IMR-90 (cell line): ENCODE measurements at regions not wholly inside any gene's neighbourhood (a gene's known extent, or its start where the extent isn't known, plus 50 kb on each side); places are given as distances from the start of the nearest gene placed in this dataset.

Source experiments
- ATAC-seq: fragments of 200-7000 bp; cut with Tn5 transposase; 2 replicates; pipeline ENCODE4 v1.9.1; 2020; ENCODE audit warnings: low read depth, mild to moderate bottlenecking, moderate library complexity
- BruUV-seq: library from RNA; stranded (reverse); fragments of 400-500 nt; replicated peaks from 2 replicates; lab custom pipeline; 2021; lab: Mats Ljungman, UMichigan
- CTCF ChIA-PET: fragments of 300-600 bp; formaldehyde crosslinking; extraction: SDS; loops from one replicate; lab custom pipeline; 2021; ENCODE audit warnings: antibody characterized with exemption; lab: Yijun Ruan, JAX
- POLR2A ChIA-PET: fragments of 300-600 bp; sonication (Branson Sonifier 250); formaldehyde crosslinking; loops from one replicate; lab custom pipeline; 2022; ENCODE audit warnings: antibody characterized with exemption; ENCODE audit not compliant: unreplicated experiment; lab: Charles Lee
- DNase-seq: peaks from one replicate; pipeline ENCODE4 v3.0.0; 2013
- H2AFZ ChIP-seq: replicated peaks from 2 replicates; pipeline ENCODE3; 2013; ENCODE audit warnings: low read length, mild to moderate bottlenecking; ENCODE audit not compliant: poor library complexity
- H2AK5ac ChIP-seq: 2 replicates; pipeline ENCODE4 v1.6.1; 2013; ENCODE audit warnings: low read depth, low read length, inconsistent platforms
- H2AK9ac ChIP-seq: replicated peaks from 2 replicates; pipeline ENCODE3; 2013; ENCODE audit warnings: mild to moderate bottlenecking, low read depth, low read length, moderate library complexity; ENCODE audit not compliant: poor library complexity
- H2BK120ac ChIP-seq: 2 replicates; pipeline ENCODE4 v1.6.1; 2013; ENCODE audit warnings: low read depth, low read length, inconsistent platforms
- H2BK15ac ChIP-seq: 3 replicates; pipeline ENCODE4 v1.6.1; 2013; ENCODE audit warnings: low read depth, low read length, inconsistent platforms
- H2BK20ac ChIP-seq: 2 replicates; pipeline ENCODE4 v1.6.1; 2013; ENCODE audit warnings: low read depth, mild to moderate bottlenecking, inconsistent platforms, low read length, moderate library complexity
- H2BK5ac ChIP-seq: 2 replicates; pipeline ENCODE4 v1.6.1; 2013; ENCODE audit warnings: mild to moderate bottlenecking, low read depth, low read length, inconsistent platforms; ENCODE audit not compliant: poor library complexity, severe bottlenecking
- H3K14ac ChIP-seq: replicated peaks from 2 replicates; pipeline ENCODE4 v1.6.1; 2013; ENCODE audit warnings: low read depth, low read length, inconsistent platforms
- H3K18ac ChIP-seq: 2 replicates; pipeline ENCODE4 v1.6.1; 2013; ENCODE audit warnings: low read depth, low read length, control low read depth
- H3K23ac ChIP-seq: 2 replicates; pipeline ENCODE4 v1.6.1; 2013; ENCODE audit warnings: low read depth, low read length, inconsistent platforms
- H3K27ac ChIP-seq: 2 replicates; pipeline ENCODE4 v1.5.1; 2013; ENCODE audit warnings: mild to moderate bottlenecking, control low read depth, low read length; ENCODE audit not compliant: insufficient read depth
- H3K27me3 ChIP-seq: 2 replicates; pipeline ENCODE4 v1.6.1; 2013; ENCODE audit warnings: low read length; ENCODE audit not compliant: control insufficient read depth, insufficient read depth
- H3K36me3 ChIP-seq: 2 replicates; pipeline ENCODE4 v1.6.1; 2013; ENCODE audit warnings: low read length, mixed read lengths; ENCODE audit not compliant: control insufficient read depth, insufficient read depth
- H3K4ac ChIP-seq: 2 replicates; pipeline ENCODE4 v1.6.1; 2013; ENCODE audit warnings: low read depth, low read length, inconsistent platforms
- H3K4me1 ChIP-seq: 2 replicates; pipeline ENCODE4 v1.6.1; 2013; ENCODE audit warnings: low read length, mixed read lengths; ENCODE audit not compliant: control insufficient read depth, insufficient read depth
- H3K4me2 ChIP-seq: 2 replicates; pipeline ENCODE4 v1.6.1; 2013; ENCODE audit warnings: low read depth, mild to moderate bottlenecking, control low read depth, low read length, moderate library complexity
- H3K4me3 ChIP-seq: 2 replicates; pipeline ENCODE4 v1.5.1; 2013; ENCODE audit warnings: low read depth, mild to moderate bottlenecking, control low read depth, low read length, moderate library complexity; ENCODE audit not compliant: insufficient read depth
- H3K56ac ChIP-seq: 2 replicates; pipeline ENCODE4 v1.6.1; 2013; ENCODE audit warnings: low read length, inconsistent platforms; ENCODE audit not compliant: insufficient read depth; ENCODE audit errors: extremely low read depth
- H3K79me1 ChIP-seq, 2 experiments: 2 replicates each; pipeline ENCODE4 v1.6.1; 2013; ENCODE audit warnings: low read length in 2 of 2, inconsistent platforms in 1 of 2, low read depth in 1 of 2
- H3K9ac ChIP-seq: 2 replicates; pipeline ENCODE4 v1.6.1; 2013; ENCODE audit warnings: low read depth, low read length, control low read depth
- H3K9me1 ChIP-seq: 2 replicates; pipeline ENCODE4 v1.6.1; 2013; ENCODE audit warnings: low read length, inconsistent platforms; ENCODE audit not compliant: insufficient read depth
- H3K9me3 ChIP-seq: 2 replicates; pipeline ENCODE4 v1.6.1; 2013; ENCODE audit warnings: low read length; ENCODE audit not compliant: control insufficient read depth, insufficient read depth
- H4K20me1 ChIP-seq: 2 replicates; pipeline ENCODE4 v1.6.1; 2013; ENCODE audit warnings: low read length, inconsistent platforms; ENCODE audit not compliant: insufficient read depth
- H4K5ac ChIP-seq: 2 replicates; pipeline ENCODE4 v1.6.1; 2013; ENCODE audit warnings: mild to moderate bottlenecking, low read depth, low read length, control low read depth
- H4K8ac ChIP-seq, 2 experiments: 2 replicates each; pipeline ENCODE4 v1.6.1; 2013; ENCODE audit warnings: low read depth in 2 of 2, low read length in 2 of 2, control low read depth in 1 of 2, inconsistent platforms in 1 of 2
- H4K91ac ChIP-seq: 2 replicates; pipeline ENCODE4 v1.6.1; 2013; ENCODE audit warnings: low read depth, low read length, inconsistent platforms; ENCODE audit not compliant: insufficient read depth
- CEBPB ChIP-seq: IDR thresholded peaks from 2 replicates; pipeline ENCODE4 v1.6.1; 2012; ENCODE audit warnings: low read depth, low read length, improper control_type of control experiment
- ELK1 ChIP-seq: fragments of 150-350 bp; IDR thresholded peaks from 2 replicates; pipeline ENCODE4 v1.6.1; 2016; ENCODE audit warnings: low read depth, mild to moderate bottlenecking, low read length, moderate library complexity, borderline replicate concordance
- WGBS, 2 experiments: methylation state at CpG; one replicate each; pipeline versions ENCODE4 v1.1.5 to v1.1.7; 2013; ENCODE audit warnings: missing lambda C conversion rate in 2 of 2; ENCODE audit not compliant: insufficient read length in 1 of 2; ENCODE audit errors: extremely low coverage in 2 of 2; 5-methylcytosine and 5-hydroxymethylcytosine counted together
- dilution Hi-C: fragments of 300-500 bp; cut with HindIII; formaldehyde crosslinking; loops from one replicate; pipeline ENCODE4 v1.14.3; 2018; ENCODE audit warnings: low sequenced_read_pairs; ENCODE audit not compliant: unreplicated experiment
- in situ Hi-C: fragments of 300-500 bp; cut with MboI; formaldehyde crosslinking; loops from 3 replicates; pipeline ENCODE4 v1.14.3; 2019; ENCODE audit warnings: low sequenced_read_pairs, inconsistent platforms, mixed read lengths
- intact Hi-C: fragments of 100-400 bp; cut with micrococcal nuclease; formaldehyde crosslinking; loops from 2 replicates; pipeline ENCODE4 v1.10.0; 2022

GRCh38 chr3:156772588-156773206 lies 53.5 kb upstream of the LEKR1 start:
- Histone ChIP-seq H4K91ac (no peak overlapping the region), H4K8ac (no peak overlapping the region), H2BK20ac (no peak overlapping the region), H3K9ac (no peak overlapping the region), H3K4me3 (no peak overlapping the region), H3K23ac (no peak overlapping the region), H3K56ac (no peak overlapping the region), H2BK5ac (no peak overlapping the region), H3K9me1 (peaks cover 3% of the 10 kb centered on the region), H2AK5ac (no peak overlapping the region), H3K14ac (no peak overlapping the region), H3K79me1 (no peaks in the 10 kb centered on the region), H3K36me3 (no peaks in the 10 kb centered on the region), H3K9me3 (no peaks in the 10 kb centered on the region), H3K4me1 (peaks cover 3% of the 10 kb centered on the region), H2BK120ac (no peak overlapping the region), H3K18ac (no peak overlapping the region), H3K4ac (0 out of 2 replicates have a peak overlapping the region, but pooled peaks have one; percentile 3), H2AFZ (no peak overlapping the region), H3K27ac (no peak overlapping the region), H2BK15ac (peak overlapping the region; percentile 2; the same call in 1 of the 3 replicates), H4K20me1 (no peaks in the 10 kb centered on the region), H4K5ac (no peak overlapping the region), H3K4me2 (no peak overlapping the region), H2AK9ac (no peak overlapping the region), H3K27me3 (no peaks in the 10 kb centered on the region)
- WGBS, 2 experiments: no CpG with 5 or more reads among the region's 2 CpGs
- in situ Hi-C loops: no loop called here
- ChIA-PET CTCF (no interaction called here), POLR2A (no interaction called here)
- no TSS peak for BruUV-seq
- intact Hi-C loops: no loop called here
- ATAC-seq (no peak), DNase-seq (peak; percentile 42)
- dilution Hi-C loops: no loop called here
- no peak for TF ChIP-seq ELK1
- TF ChIP-seq CEBPB: peak; percentile 37
